ENCODE measurements at regions not wholly inside any gene's neighbourhood (a gene's known extent, or its start where the extent isn't known, plus 50 kb on each side); places are given as distances from the start of the nearest gene placed in this dataset.

GRCh38 chrX:74242050-74242449 is 61.9 kb upstream of the ZCCHC13 start (continued):
- TF ChIP-seq HNF4G (IDR thresholded peaks at IDR 0.05; ENCODE audit: borderline replicate concordance, low read depth, low read length) (peak; percentile 35), HNF4G (CRISPR knock-in tag; IDR thresholded peaks at IDR 0.05; ENCODE audit: borderline replicate concordance, low read depth) (no peak), MZF1 (CRISPR knock-in tag; IDR thresholded peaks at IDR 0.05; ENCODE audit: borderline replicate concordance) (no peak), NR2F6 (IDR thresholded peaks at IDR 0.05) (peak; percentile 89), NR2F6 (CRISPR knock-in tag; IDR thresholded peaks at IDR 0.05) (peak; percentile 86), NFATC3 (CRISPR knock-in tag; IDR thresholded peaks at IDR 0.05) (no peak), RCOR2 (CRISPR knock-in tag; IDR thresholded peaks at IDR 0.05) (0 out of 2 replicates have a peak, but pooled peaks have one; percentile 20), THRA (CRISPR knock-in tag; IDR thresholded peaks at IDR 0.05; ENCODE audit: borderline replicate concordance) (peak; percentile 29; the same call in 1 of the 2 replicates), ETV5 (CRISPR knock-in tag; IDR thresholded peaks at IDR 0.05; ENCODE audit: borderline replicate concordance) (peak; percentile 82), SOX5 (CRISPR knock-in tag; IDR thresholded peaks at IDR 0.05; ENCODE audit: borderline replicate concordance) (peak; percentile 88), ZNF576 (CRISPR knock-in tag; IDR thresholded peaks at IDR 0.05) (no peak), EP300 (IDR thresholded peaks at IDR 0.05; ENCODE audit: low read depth in 2 of 2, low read length in 2 of 2) (peak in 1 of 2 experiments; percentile 89; a peak in 2 of 4 replicates), EP300 (CRISPR knock-in tag; IDR thresholded peaks at IDR 0.05; ENCODE audit: borderline replicate concordance) (peak; percentile 93), TARDBP (CRISPR knock-in tag; IDR thresholded peaks at IDR 0.05) (peak; percentile 43; the same call in 1 of the 2 replicates), SP5 (CRISPR knock-in tag; IDR thresholded peaks at IDR 0.05; ENCODE audit: borderline replicate concordance, low read depth) (no peak), NCOA2 (CRISPR knock-in tag; IDR thresholded peaks at IDR 0.05) (peak; percentile 92), PAXIP1 (CRISPR knock-in tag; conservative IDR thresholded peaks at IDR 0.05) (peak; percentile 88), PPARG (CRISPR knock-in tag; conservative IDR thresholded peaks at IDR 0.05) (0 out of 2 replicates have a peak, but pooled peaks have one; percentile 24), SOX6 (IDR thresholded peaks at IDR 0.05) (no peak), SOX6 (CRISPR knock-in tag; IDR thresholded peaks at IDR 0.05) (peak; percentile 85), ZNF317 (CRISPR knock-in tag; IDR thresholded peaks at IDR 0.05) (no peak), ISL2 (CRISPR knock-in tag; IDR thresholded peaks at IDR 0.05) (peak; percentile 44; the same call in 1 of the 2 replicates), ZBTB37 (CRISPR knock-in tag; IDR thresholded peaks at IDR 0.05) (0 out of 2 replicates have a peak, but pooled peaks have one; percentile 49), SIX1 (CRISPR knock-in tag; IDR thresholded peaks at IDR 0.05; ENCODE audit: borderline replicate concordance) (peak; percentile 60; the same call in 1 of the 2 replicates), FOXP1 (IDR thresholded peaks at IDR 0.05) (no peak), FOXP1 (CRISPR knock-in tag; IDR thresholded peaks at IDR 0.05) (peak; percentile 60; the same call in 1 of the 2 replicates), SRSF4 (IDR thresholded peaks at IDR 0.05; ENCODE audit: low read depth, low read length, poor library complexity, severe bottlenecking) (no peak), ZMYM4 (CRISPR knock-in tag; IDR thresholded peaks at IDR 0.05) (no peak; the same call in 1 of the 2 replicates)
